Endothelial cell of umbilical vein (primary cell): ENCODE measurements at regions not wholly inside any gene's neighbourhood (a gene's known extent, or its start where the extent isn't known, plus 50 kb on each side); places are given as distances from the start of the nearest gene placed in this dataset.

Source experiments
- BruUV-seq: library from RNA; stranded (reverse); fragments of 400-500 nt; replicated peaks from 2 replicates; lab custom pipeline; 2021; lab: Mats Ljungman, UMichigan
- CTCF ChIA-PET: fragments of 300-600, 350-600 bp; sonication (Branson Sonifier 250); formaldehyde crosslinking; loops from one replicate; lab custom pipeline; 2021; ENCODE audit warnings: antibody characterized with exemption, inconsistent platforms; lab: Charles Lee
- POLR2A ChIA-PET: fragments of 300-600, 350-600 bp; sonication (Branson Sonifier 250); formaldehyde crosslinking; loops from one replicate; lab custom pipeline; 2021; ENCODE audit warnings: antibody characterized with exemption, inconsistent platforms; lab: Charles Lee
- DNase-seq: peaks from one replicate; pipeline ENCODE4 v3.0.0-alpha.2; 2011; ENCODE audit warnings: low read depth, low spot score
- FAIRE-seq: peaks from 2 replicates; lab custom pipeline; 2011; peaks lifted over from hg19 to GRCh38; lab: Jason Lieb, UNC
- H2AFZ ChIP-seq: 2 replicates; pipeline ENCODE4 v1.6.0; 2012; ENCODE audit warnings: low read depth, low read length, control low read depth, inconsistent platforms
- H3K27ac ChIP-seq: 2 replicates; pipeline ENCODE4 v1.5.1; 2011; ENCODE audit warnings: low read depth, mild to moderate bottlenecking, control low read depth, low read length, moderate library complexity; ENCODE audit not compliant: insufficient read depth
- H3K27me3 ChIP-seq, 2 experiments: 2 replicates each; pipeline versions ENCODE4 v1.6.0 to v1.6.1; 2011; ENCODE audit warnings: low read length in 2 of 2, mixed read lengths in 1 of 2; ENCODE audit not compliant: control insufficient read depth in 2 of 2, insufficient read depth in 2 of 2
- H3K36me3 ChIP-seq, 2 experiments: 2 replicates in 1 of 2; 3 replicates in 1 of 2; pipeline ENCODE4 v1.5.1; 2011; ENCODE audit warnings: low read length in 2 of 2, mild to moderate bottlenecking in 1 of 2, moderate library complexity in 1 of 2; ENCODE audit not compliant: control insufficient read depth in 2 of 2, insufficient read depth in 2 of 2; ENCODE audit errors: extremely low read depth in 1 of 2
- H3K4me1 ChIP-seq: 3 replicates; pipeline ENCODE4 v1.5.1; 2011; ENCODE audit warnings: mild to moderate bottlenecking, low read length; ENCODE audit not compliant: control insufficient read depth, insufficient read depth; ENCODE audit errors: extremely low read depth
- H3K4me2 ChIP-seq: 2 replicates; pipeline ENCODE4 v1.6.1; 2011; ENCODE audit warnings: low read length, control low read depth, mixed read lengths; ENCODE audit not compliant: insufficient read depth
- H3K4me3 ChIP-seq, 3 experiments: fragments of 200-600 bp in 1 of 3; sonication (generic), shearing (Covaris generic) in 1 of 3; replicated peaks in 1 of 3; 2 replicates each; pipeline ENCODE4 v1.5.1; 2011 to 2016; ENCODE audit warnings: control low read depth in 3 of 3, low read length in 3 of 3, mild to moderate bottlenecking in 2 of 3, inconsistent platforms in 1 of 3, low read depth in 1 of 3, moderate library complexity in 1 of 3; ENCODE audit not compliant: insufficient read depth in 1 of 3
- H3K79me2 ChIP-seq: 2 replicates; pipeline ENCODE4 v1.6.0; 2012; ENCODE audit warnings: low read length, inconsistent platforms; ENCODE audit not compliant: control insufficient read depth, insufficient read depth
- H3K9ac ChIP-seq: replicated peaks from 2 replicates; pipeline ENCODE3; 2011; ENCODE audit warnings: low read length, control low read depth; ENCODE audit not compliant: insufficient read depth; ENCODE audit errors: extremely low read depth
- H3K9me1 ChIP-seq: replicated peaks from 3 replicates; pipeline ENCODE4 v1.6.0; 2011; ENCODE audit warnings: mild to moderate bottlenecking, low read length; ENCODE audit not compliant: control insufficient read depth, insufficient read depth; ENCODE audit errors: extremely low read depth
- H3K9me3 ChIP-seq: replicated peaks from 2 replicates; pipeline ENCODE4 v1.5.1; 2012; ENCODE audit warnings: low read length, inconsistent platforms; ENCODE audit not compliant: control insufficient read depth, insufficient read depth
- H4K20me1 ChIP-seq: replicated peaks from 2 replicates; pipeline ENCODE3; 2011; ENCODE audit warnings: mild to moderate bottlenecking, low read length; ENCODE audit not compliant: control insufficient read depth, insufficient read depth; ENCODE audit errors: extremely low read depth
- CTCF ChIP-seq, 2 donors: IDR thresholded peaks; 1 replicate in 1 of 2; 2 replicates in 1 of 2; pipeline ENCODE4 v1.5.1; 2011; ENCODE audit warnings: low read length in 2 of 2, mild to moderate bottlenecking in 2 of 2, moderate library complexity in 2 of 2, control low read depth in 1 of 2, inconsistent platforms in 1 of 2, low read depth in 1 of 2; ENCODE audit not compliant: insufficient read depth in 1 of 2; ENCODE audit errors: extremely low read depth in 1 of 2
- FOS ChIP-seq: IDR thresholded peaks from 2 replicates; pipeline ENCODE4 v1.6.1; 2011; ENCODE audit warnings: mild to moderate bottlenecking, low read length, moderate library complexity, borderline replicate concordance; ENCODE audit not compliant: insufficient read depth
- GATA2 ChIP-seq: IDR thresholded peaks from 2 replicates; pipeline ENCODE4 v1.7.0; 2011; ENCODE audit warnings: low read depth, mild to moderate bottlenecking, moderate library complexity, mixed read lengths, low read length; ENCODE audit not compliant: insufficient read length, insufficient read depth
- JUN ChIP-seq: IDR thresholded peaks from 2 replicates; pipeline ENCODE4 v1.6.1; 2011; ENCODE audit warnings: borderline replicate concordance, low read depth; ENCODE audit not compliant: insufficient read length, insufficient read depth
- MAX ChIP-seq: IDR thresholded peaks from 2 replicates; pipeline ENCODE4 v1.6.1; 2011; ENCODE audit not compliant: insufficient read depth, insufficient read length
- MYC ChIP-seq: IDR thresholded peaks from one replicate; pipeline ENCODE4 v1.6.1; 2011; ENCODE audit warnings: mild to moderate bottlenecking, low read depth, low read length
- POLR2AphosphoS5 ChIP-seq: IDR thresholded peaks from 2 replicates; pipeline ENCODE4 v1.6.1; 2012; ENCODE audit warnings: low read depth, mild to moderate bottlenecking, control low read depth, low read length, moderate library complexity; ENCODE audit not compliant: insufficient read depth
- dilution Hi-C: fragments of 300-500 bp; cut with MboI; formaldehyde crosslinking; loops from one replicate; pipeline ENCODE4 v1.15.0; 2019; ENCODE audit warnings: low sequenced_read_pairs; ENCODE audit not compliant: extremely low pct_ligation_motif_present
- intact Hi-C: fragments of 100-400 bp; cut with micrococcal nuclease; formaldehyde crosslinking; loops from one replicate; pipeline ENCODE4 v1.10.0; 2022

- Histone ChIP-seq H3K9ac (no peak overlapping the region), H3K36me3 (no peaks in the 10 kb centered on the region), H3K4me2 (no peak overlapping the region), H3K9me3 (no peaks in the 10 kb centered on the region), H4K20me1 (no peaks in the 10 kb centered on the region), H3K4me3 (no peak overlapping the region), H2AFZ (no peak overlapping the region), H3K27ac (no peak overlapping the region), H3K4me1 (no peaks in the 10 kb centered on the region), H3K9me1 (no peaks in the 10 kb centered on the region), H3K27me3 (no peaks in the 10 kb centered on the region), H3K79me2 (no peaks in the 10 kb centered on the region)
- ChIA-PET POLR2A (no interaction called here), CTCF (no interaction called here)
- TF ChIP-seq FOS (no peak), JUN (no peak), MAX (no peak), POLR2AphosphoS5 (no peak), MYC (no peak), GATA2 (no peak)
- no TSS peak for BruUV-seq
- intact Hi-C loops = no loop called here
- FAIRE-seq = no peak
- dilution Hi-C loops = no loop called here
- no peak for DNase-seq
Measured at GRCh38 chr7:124686543-124687171, 78.9 kb downstream of the GPR37 start.

GRCh38 chr7:124681946-124682345 is 83.6 kb downstream of the GPR37 start:
- TF ChIP-seq GATA2 (no peak), CTCF (IDR thresholded peaks at IDR 0.05; ENCODE audit: extremely low read depth in 1 of 2, insufficient read depth in 1 of 2, low read depth in 1 of 2, low read length in 2 of 2) (no peak)
- no peak overlapping the region for H3K9ac ChIP-seq
- no peaks in the 10 kb centered on the region for H3K4me1 ChIP-seq
- DNase-seq = no peak
- H4K20me1 ChIP-seq = no peaks in the 10 kb centered on the region
- CTCF ChIA-PET = no interaction called here
- no peaks in the 10 kb centered on the region for H3K36me3 ChIP-seq
- no peaks in the 10 kb centered on the region for H3K9me3 ChIP-seq
- H3K27ac ChIP-seq = no peak overlapping the region
- POLR2A ChIA-PET = no interaction called here
- H2AFZ ChIP-seq = no peak overlapping the region
- H3K4me3 ChIP-seq = no peak overlapping the region
- intact Hi-C loops = no loop called here
- FAIRE-seq = no peak
- H3K27me3 ChIP-seq = no peaks in the 10 kb centered on the region
- BruUV-seq = no TSS peak
- no peaks in the 10 kb centered on the region for H3K79me2 ChIP-seq
- H3K9me1 ChIP-seq = no peaks in the 10 kb centered on the region
- no peak overlapping the region for H3K4me2 ChIP-seq
- dilution Hi-C loops = no loop called here
